GM10266 (cell line): ENCODE measurements at regions not wholly inside any gene's neighbourhood (a gene's known extent, or its start where the extent isn't known, plus 50 kb on each side); places are given as distances from the start of the nearest gene placed in this dataset.
A peak's percentile ranks its signal among the peaks of the same experiment; 100 is the strongest.

ENCODE experiments used
- DNase-seq: peaks from one replicate; pipeline ENCODE4 v3.0.0; 2012; ENCODE audit errors: extremely low spot score
- TF ChIP-seq, protein P1 (sequence below): IDR thresholded peaks from 2 replicates; pipeline ENCODE4 v1.5.1; 2012; ENCODE audit warnings: mild to moderate bottlenecking, low read depth; ENCODE audit not compliant: control insufficient read depth, insufficient read depth; ENCODE audit errors: missing control alignments

DNA sequence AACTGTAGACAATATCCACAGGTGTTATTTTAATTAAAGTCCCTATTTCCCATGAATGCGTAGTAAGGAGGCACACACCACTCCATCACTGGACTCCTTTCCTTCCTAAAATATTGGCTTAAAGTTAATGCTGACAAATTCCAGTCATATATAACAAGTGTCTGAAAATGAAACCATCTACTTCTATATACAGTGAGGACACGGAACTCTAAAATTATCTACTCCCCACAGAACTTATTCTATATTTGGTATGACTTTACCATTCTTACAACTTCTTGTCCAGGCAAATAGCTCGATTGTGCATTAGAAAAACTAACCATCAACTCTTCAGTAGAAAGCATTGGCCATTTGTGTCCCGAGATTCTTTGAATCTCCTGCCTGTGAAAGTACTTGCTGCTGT is 1560.2 kb downstream of the EFNB2 start:
- TF ChIP-seq, protein P1, sequence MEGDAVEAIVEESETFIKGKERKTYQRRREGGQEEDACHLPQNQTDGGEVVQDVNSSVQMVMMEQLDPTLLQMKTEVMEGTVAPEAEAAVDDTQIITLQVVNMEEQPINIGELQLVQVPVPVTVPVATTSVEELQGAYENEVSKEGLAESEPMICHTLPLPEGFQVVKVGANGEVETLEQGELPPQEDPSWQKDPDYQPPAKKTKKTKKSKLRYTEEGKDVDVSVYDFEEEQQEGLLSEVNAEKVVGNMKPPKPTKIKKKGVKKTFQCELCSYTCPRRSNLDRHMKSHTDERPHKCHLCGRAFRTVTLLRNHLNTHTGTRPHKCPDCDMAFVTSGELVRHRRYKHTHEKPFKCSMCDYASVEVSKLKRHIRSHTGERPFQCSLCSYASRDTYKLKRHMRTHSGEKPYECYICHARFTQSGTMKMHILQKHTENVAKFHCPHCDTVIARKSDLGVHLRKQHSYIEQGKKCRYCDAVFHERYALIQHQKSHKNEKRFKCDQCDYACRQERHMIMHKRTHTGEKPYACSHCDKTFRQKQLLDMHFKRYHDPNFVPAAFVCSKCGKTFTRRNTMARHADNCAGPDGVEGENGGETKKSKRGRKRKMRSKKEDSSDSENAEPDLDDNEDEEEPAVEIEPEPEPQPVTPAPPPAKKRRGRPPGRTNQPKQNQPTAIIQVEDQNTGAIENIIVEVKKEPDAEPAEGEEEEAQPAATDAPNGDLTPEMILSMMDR, result no peak
- peak; percentile 12 for DNase-seq

GRCh38 chr13:104968876-104969275 is 1566.6 kb downstream of the EFNB2 start:
- DNase-seq, result no peak
- TF ChIP-seq, protein P1, result no peak

DNA sequence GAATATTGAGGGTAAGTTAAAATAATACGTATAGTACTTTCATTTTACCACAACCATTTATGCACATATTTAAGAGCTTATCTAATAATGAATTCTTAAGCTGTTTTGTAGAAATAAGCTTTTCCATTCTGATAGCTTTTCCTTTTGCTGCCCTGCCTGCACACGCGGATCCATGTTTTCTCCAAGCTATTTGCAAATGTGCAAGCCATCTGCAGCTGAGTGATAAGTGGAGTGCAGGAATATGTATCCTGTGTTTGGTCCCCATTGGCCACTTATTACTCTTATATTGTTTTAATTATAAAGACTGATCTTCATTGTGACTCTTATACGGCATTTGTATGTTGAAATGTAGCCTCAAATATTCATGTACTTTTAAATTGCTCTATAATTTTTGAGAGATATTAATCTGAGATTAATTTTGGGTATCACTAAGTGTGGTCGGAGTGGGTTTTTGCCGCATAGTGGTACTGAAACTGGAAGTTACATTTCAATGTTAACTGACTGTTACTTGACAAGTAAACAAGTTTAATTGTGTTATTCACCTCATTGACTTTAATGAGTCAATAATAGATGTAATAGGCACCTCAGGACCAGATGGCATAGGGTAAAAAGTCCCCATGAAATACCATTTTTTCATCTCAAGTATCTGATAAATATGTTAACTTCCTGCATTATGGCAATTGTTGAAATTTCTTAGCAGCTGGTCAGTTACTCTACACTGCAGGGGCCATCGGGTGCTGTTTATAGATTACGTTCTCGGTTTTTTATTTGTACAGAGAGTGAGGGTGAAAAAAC is 1567.4 kb downstream of the EFNB2 start:
- TF ChIP-seq, protein P1, result no peak
- no peak for DNase-seq

GRCh38 chr13:104967376-104967775 is 1568.1 kb downstream of the EFNB2 start:
- TF ChIP-seq, protein P1, result no peak
- DNase-seq, result no peak

DNA sequence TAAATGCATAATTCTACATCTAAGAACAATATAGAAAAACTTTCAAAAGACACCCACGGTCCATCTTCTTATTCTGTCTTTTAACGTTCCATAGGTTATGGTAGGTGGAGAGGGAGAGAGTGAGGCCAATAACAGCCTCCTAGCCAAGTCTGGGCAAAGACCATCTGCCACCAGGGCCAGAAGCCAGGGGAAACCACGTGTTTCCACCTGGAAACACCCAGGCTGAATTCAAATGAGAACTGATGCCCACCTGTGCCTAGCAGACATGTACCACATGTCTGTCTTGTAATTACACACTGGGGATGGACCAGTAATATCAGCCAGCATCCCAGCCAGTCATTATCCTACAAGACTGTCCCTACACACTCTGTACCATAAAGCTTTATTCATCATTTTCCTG is 1573.1 kb downstream of the EFNB2 start:
- no peak for DNase-seq
- TF ChIP-seq, protein P1, result no peak

- TF ChIP-seq, protein P1, result no peak
- DNase-seq, result no peak
Measured at GRCh38 chr13:104961246-104961645, 1574.2 kb downstream of the EFNB2 start.

DNA sequence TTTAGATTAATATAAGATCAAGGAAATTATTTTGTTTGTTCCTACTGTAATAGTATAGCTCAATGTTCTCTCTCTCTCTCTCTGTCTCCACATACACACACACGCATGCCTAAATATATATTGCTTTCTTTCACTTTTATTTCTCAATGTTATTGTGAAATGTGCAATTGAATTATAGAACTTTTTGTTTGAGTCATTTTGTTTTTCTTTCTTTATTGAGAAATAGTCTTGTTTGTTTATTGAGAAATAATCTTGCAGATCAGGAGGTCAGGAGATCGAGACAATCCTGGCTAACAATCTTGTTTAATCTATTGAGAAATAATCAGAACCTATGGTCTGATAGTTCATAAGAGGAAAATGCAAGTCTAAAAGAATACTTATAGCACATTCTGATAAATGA is 1581.3 kb downstream of the EFNB2 start:
- DNase-seq, result no peak
- TF ChIP-seq, protein P1, result no peak
